Smooth muscle cell (in vitro differentiated cells): ENCODE measurements at regions not wholly inside any gene's neighbourhood (a gene's known extent, or its start where the extent isn't known, plus 50 kb on each side); places are given as distances from the start of the nearest gene placed in this dataset.

Source experiments
- DNase-seq: peaks from one replicate; lab custom pipeline; 2025; ENCODE audit not compliant: unreplicated experiment; lab: John Stamatoyannopoulos, UW
- H2AFZ ChIP-seq: fragments of 200-600 bp; sonication (generic); 2 replicates; pipeline ENCODE4 v1.6.0; 2016; ENCODE audit warnings: antibody characterized with exemption, low read depth, mild to moderate bottlenecking
- H3F3A ChIP-seq: fragments of 200-600 bp; sonication (generic); 2 replicates; pipeline ENCODE4 v1.6.0; 2017; ENCODE audit warnings: antibody characterized with exemption, low read depth
- H3K27ac ChIP-seq: fragments of 200-600 bp; sonication (generic); 2 replicates; pipeline ENCODE4 v1.5.1; 2016; ENCODE audit warnings: low read depth, mild to moderate bottlenecking
- H3K27me3 ChIP-seq: fragments of 200-600 bp; sonication (generic); 2 replicates; pipeline ENCODE4 v1.6.1; 2016; ENCODE audit warnings: low read depth, mild to moderate bottlenecking
- H3K36me3 ChIP-seq: fragments of 200-600 bp; sonication (generic); 2 replicates; pipeline ENCODE4 v1.5.1; 2016; ENCODE audit warnings: low read depth
- H3K4me1 ChIP-seq: fragments of 200-600 bp; sonication (generic); 2 replicates; pipeline ENCODE4 v1.5.1; 2016; ENCODE audit warnings: low read depth
- H3K4me2 ChIP-seq: fragments of 200-600 bp; sonication (generic); 2 replicates; pipeline ENCODE4 v1.6.0; 2016; ENCODE audit warnings: mild to moderate bottlenecking
- H3K4me3 ChIP-seq: fragments of 200-600 bp; sonication (generic); 2 replicates; pipeline ENCODE4 v1.5.1; 2016; ENCODE audit warnings: mild to moderate bottlenecking
- H3K79me2 ChIP-seq: fragments of 200-600 bp; sonication (generic); 2 replicates; pipeline ENCODE4 v1.6.0; 2016; ENCODE audit warnings: low read depth, mild to moderate bottlenecking
- H3K9ac ChIP-seq: fragments of 200-600 bp; sonication (generic); 2 replicates; pipeline ENCODE4 v1.6.0; 2016; ENCODE audit warnings: low read depth
- H3K9me3 ChIP-seq: fragments of 200-600 bp; sonication (generic); replicated peaks from 2 replicates; pipeline ENCODE4 v1.5.1; 2016; ENCODE audit warnings: low read depth
- H4K20me1 ChIP-seq: fragments of 200-600 bp; sonication (generic); 2 replicates; pipeline ENCODE4 v1.6.0; 2016; ENCODE audit warnings: low read depth
- CTCF ChIP-seq: fragments of 200-600 bp; sonication (generic); IDR thresholded peaks from 2 replicates; pipeline ENCODE4 v1.5.1; 2017; ENCODE audit warnings: borderline replicate concordance, mild to moderate bottlenecking, antibody characterized with exemption; ENCODE audit not compliant: insufficient read depth, poor library complexity, severe bottlenecking
- WGBS: methylation state at CpG from one replicate; pipeline ENCODE4 v1.1.7; 2016; ENCODE audit warnings: low lambda C conversion rate; 5-methylcytosine and 5-hydroxymethylcytosine counted together

DNA sequence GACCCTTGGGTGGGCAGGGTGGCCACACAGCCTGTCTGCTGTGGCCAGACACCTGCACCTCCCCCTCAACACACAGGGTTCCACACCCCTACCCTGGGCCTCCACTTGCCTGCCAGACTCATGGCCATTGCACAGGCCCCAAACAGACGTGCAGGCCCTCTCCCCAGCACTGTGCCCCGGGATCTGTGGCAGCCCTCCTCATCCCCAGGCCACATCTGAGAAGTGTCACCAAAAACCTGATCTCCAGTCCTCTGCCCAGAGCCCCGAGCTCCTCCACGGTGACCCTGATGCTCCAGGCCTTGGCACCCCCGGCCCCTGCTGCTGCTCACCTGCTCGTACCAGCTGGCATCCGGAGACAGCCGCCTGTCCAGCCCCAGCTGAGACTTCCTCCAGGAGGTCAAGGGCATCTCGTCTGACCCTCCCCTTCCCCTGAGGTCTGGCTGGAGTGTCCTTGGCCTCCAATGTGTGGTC, 160.1 kb downstream of the DLL1 start:
- Histone ChIP-seq H3K27ac (no peak overlapping the region), H3K4me1 (no peaks in the 10 kb centered on the region), H3K27me3 (no peaks in the 10 kb centered on the region), H3K79me2 (no peaks in the 10 kb centered on the region), H3K36me3 (no peaks in the 10 kb centered on the region), H3K9me3 (no peaks in the 10 kb centered on the region), H2AFZ (no peak overlapping the region), H3K4me3 (no peak overlapping the region), H3K4me2 (no peak overlapping the region), H4K20me1 (no peaks in the 10 kb centered on the region), H3F3A (no peaks in the 10 kb centered on the region), H3K9ac (no peak overlapping the region)
- DNase-seq = no peak
- no peak for TF ChIP-seq CTCF
- WGBS = 84% methylated on average over 9 of the region's 9 CpGs

DNA sequence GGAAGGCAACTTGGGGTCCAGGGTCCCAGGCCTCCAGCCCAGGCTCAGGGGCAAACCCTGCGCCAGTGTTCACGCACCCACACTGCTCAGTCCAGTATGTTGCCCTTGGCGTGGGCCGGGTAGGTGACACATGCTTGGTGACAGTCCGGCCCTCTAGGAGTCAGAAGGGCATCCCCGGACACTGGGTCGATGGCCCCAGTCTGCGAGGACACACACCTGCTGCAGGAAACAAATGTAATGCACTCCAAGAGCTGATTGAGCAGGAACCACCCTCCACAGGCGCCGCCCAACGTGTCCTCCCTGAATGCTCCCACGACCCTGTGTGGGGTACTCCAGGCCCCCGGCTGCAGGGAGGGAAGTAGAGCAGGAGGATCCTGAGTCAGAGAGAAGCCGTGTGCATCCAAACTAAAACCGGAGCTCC, 160.7 kb downstream of the DLL1 start:
- Histone ChIP-seq H3K4me2 (no peak overlapping the region), H3K27me3 (no peaks in the 10 kb centered on the region), H3K9me3 (no peaks in the 10 kb centered on the region), H3K4me3 (no peak overlapping the region), H3K36me3 (no peaks in the 10 kb centered on the region), H4K20me1 (no peaks in the 10 kb centered on the region), H2AFZ (no peak overlapping the region), H3K9ac (no peak overlapping the region), H3F3A (no peaks in the 10 kb centered on the region), H3K27ac (no peak overlapping the region), H3K79me2 (no peaks in the 10 kb centered on the region), H3K4me1 (no peaks in the 10 kb centered on the region)
- TF ChIP-seq CTCF = no peak
- no peak for DNase-seq
- 93% methylated on average over 15 of the region's 15 CpGs for WGBS

DNA sequence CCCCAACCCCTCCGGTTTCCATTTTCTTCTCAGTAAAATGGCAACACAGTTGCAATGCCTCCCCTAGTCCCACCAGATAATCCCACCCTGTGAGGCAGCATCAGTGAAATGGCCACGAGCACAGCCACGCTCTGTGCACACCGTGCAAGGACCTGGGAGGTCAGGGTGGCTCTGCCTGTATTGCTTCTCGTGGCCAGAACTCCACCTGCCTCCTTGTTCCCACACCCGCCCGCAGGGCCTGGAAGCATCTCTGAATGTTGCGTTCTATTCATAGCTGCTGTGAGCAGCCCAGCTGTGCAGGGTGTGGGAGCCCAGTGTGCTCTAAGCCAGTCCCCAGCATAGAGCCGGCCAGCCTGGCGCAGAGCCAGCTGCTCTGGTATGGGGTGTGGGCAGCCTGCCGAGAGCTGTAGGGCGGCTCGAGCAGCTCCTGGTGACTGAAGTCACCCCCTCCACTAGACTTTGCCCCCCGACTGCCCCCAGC, 161.1 kb downstream of the DLL1 start:
- H3K9ac ChIP-seq = no peak overlapping the region
- H3K4me3 ChIP-seq = no peak overlapping the region
- WGBS = 74% methylated on average over 13 of the region's 14 CpGs
- no peak overlapping the region for H3K27ac ChIP-seq
- no peaks in the 10 kb centered on the region for H3K36me3 ChIP-seq
- no peaks in the 10 kb centered on the region for H3K9me3 ChIP-seq
- no peaks in the 10 kb centered on the region for H3K4me1 ChIP-seq
- TF ChIP-seq CTCF = no peak
- no peaks in the 10 kb centered on the region for H3K27me3 ChIP-seq
- H3F3A ChIP-seq = no peaks in the 10 kb centered on the region
- H3K4me2 ChIP-seq = no peak overlapping the region
- no peak for DNase-seq
- no peaks in the 10 kb centered on the region for H4K20me1 ChIP-seq
- no peak overlapping the region for H2AFZ ChIP-seq
- no peaks in the 10 kb centered on the region for H3K79me2 ChIP-seq
